Right atrium auricular region (tissue), 2 donors: ENCODE measurements at regions not wholly inside any gene's neighbourhood (a gene's known extent, or its start where the extent isn't known, plus 50 kb on each side); places are given as distances from the start of the nearest gene placed in this dataset.

ENCODE experiments used
- DNase-seq: peaks from one replicate; pipeline ENCODE4 v3.0.0-alpha.2; 2019; ENCODE audit warnings: low spot score
- H3K27ac ChIP-seq, 2 donors: fragments of 200-600 bp; sonication (generic); 1 replicate in 1 of 2; 2 replicates in 1 of 2; pipeline ENCODE4 v1.5.1; 2016 to 2019
- H3K27me3 ChIP-seq, 2 donors: fragments of 200-600 bp; sonication (generic); one replicate each; pipeline versions ENCODE4 v1.5.1 to v1.6.0; 2017 to 2019
- H3K36me3 ChIP-seq: fragments of 200-600 bp; sonication (generic); one replicate; pipeline ENCODE4 v1.5.1; 2016
- H3K4me1 ChIP-seq, 2 donors: fragments of 200-600 bp; sonication (generic); one replicate each; pipeline versions ENCODE4 v1.5.1 to v1.6.0; 2017 to 2019
- H3K4me3 ChIP-seq, 2 donors: fragments of 200-600 bp; sonication (generic); 1 replicate in 1 of 2; 2 replicates in 1 of 2; pipeline ENCODE4 v1.5.1; 2017 to 2019; ENCODE audit warnings: mild to moderate bottlenecking in 1 of 2, moderate library complexity in 1 of 2
- H3K9me3 ChIP-seq, 2 donors: fragments of 200-600 bp; sonication (generic); one replicate each; pipeline ENCODE4 v1.5.1; 2019
- CTCF ChIP-seq, 2 donors: fragments of 200-600 bp; sonication (generic); IDR thresholded peaks; one replicate each; pipeline ENCODE4 v1.5.1; 2019; ENCODE audit warnings: antibody characterized with exemption in 2 of 2

- no peaks in the 10 kb centered on the region for H3K27me3 ChIP-seq
- peaks cover 0 to 9% of the 10 kb centered on the region in 2 donors for H3K4me1 ChIP-seq
- TF ChIP-seq CTCF (IDR thresholded peaks at IDR 0.05), result no peak
- H3K9me3 ChIP-seq, result no peaks in the 10 kb centered on the region
- no peak overlapping the region for H3K27ac ChIP-seq
- no peak overlapping the region for H3K4me3 ChIP-seq
- no peaks in the 10 kb centered on the region for H3K36me3 ChIP-seq
- DNase-seq, result no peak
These were observed 352.6 kb upstream of the CCDC54 start for GRCh38 chr3:107024551-107025026.

- no peak for DNase-seq
- Histone ChIP-seq H3K27me3 (no peaks in the 10 kb centered on the region), H3K27ac (no peak overlapping the region), H3K4me3 (no peak overlapping the region), H3K9me3 (no peaks in the 10 kb centered on the region), H3K4me1 (peaks cover 0 to 9% of the 10 kb centered on the region in 2 donors), H3K36me3 (no peaks in the 10 kb centered on the region)
- TF ChIP-seq CTCF (IDR thresholded peaks at IDR 0.05), result no peak
These were observed 351.3 kb upstream of the CCDC54 start for GRCh38 chr3:107025961-107026360.

GRCh38 chr3:107028086-107028485 is 349.2 kb upstream of the CCDC54 start:
- no peak for TF ChIP-seq CTCF (IDR thresholded peaks at IDR 0.05)
- DNase-seq, result no peak
- H3K4me1 ChIP-seq, result peaks cover 0 to 9% of the 10 kb centered on the region in 2 donors

GRCh38 chr3:107028626-107029025 is 348.6 kb upstream of the CCDC54 start:
- TF ChIP-seq CTCF (IDR thresholded peaks at IDR 0.05), result no peak

More at GRCh38 chr3:107028086-107028485, 349.2 kb upstream of the CCDC54 start:
- H3K27ac ChIP-seq, result no peak overlapping the region
- H3K36me3 ChIP-seq, result no peaks in the 10 kb centered on the region
- H3K27me3 ChIP-seq, result no peaks in the 10 kb centered on the region
- no peak overlapping the region for H3K4me3 ChIP-seq
- H3K9me3 ChIP-seq, result no peaks in the 10 kb centered on the region

GRCh38 chr3:107032111-107032510 is 345.1 kb upstream of the CCDC54 start:
- no peaks in the 10 kb centered on the region for H3K4me1 ChIP-seq
- no peak overlapping the region for H3K4me3 ChIP-seq
- H3K27me3 ChIP-seq, result no peaks in the 10 kb centered on the region
- H3K9me3 ChIP-seq, result peaks cover 0 to 3% of the 10 kb centered on the region in 2 donors
- TF ChIP-seq CTCF (IDR thresholded peaks at IDR 0.05), result no peak
- no peak for DNase-seq
- H3K27ac ChIP-seq, result no peak overlapping the region
- no peaks in the 10 kb centered on the region for H3K36me3 ChIP-seq

More at GRCh38 chr3:107028626-107029025, 348.6 kb upstream of the CCDC54 start:
- Histone ChIP-seq H3K27me3 (no peaks in the 10 kb centered on the region), H3K36me3 (no peaks in the 10 kb centered on the region), H3K27ac (no peak overlapping the region), H3K4me1 (peaks cover 0 to 9% of the 10 kb centered on the region in 2 donors), H3K9me3 (no peaks in the 10 kb centered on the region), H3K4me3 (no peak overlapping the region)
- DNase-seq, result no peak

GRCh38 chr3:107034142-107034541 is 343.1 kb upstream of the CCDC54 start:
- Histone ChIP-seq H3K4me3 (no peak overlapping the region), H3K27ac (no peak overlapping the region), H3K4me1 (no peaks in the 10 kb centered on the region), H3K9me3 (peaks cover 0 to 8% of the 10 kb centered on the region in 2 donors), H3K27me3 (no peaks in the 10 kb centered on the region), H3K36me3 (no peaks in the 10 kb centered on the region)
- no peak for TF ChIP-seq CTCF (IDR thresholded peaks at IDR 0.05)
- no peak for DNase-seq
